Hematopoietic multipotent progenitor cell treated with erythropoietin and hydrocortisone succinate and interleukin-3 and kit ligand, for 4 days (in vitro differentiated cells): ENCODE measurements at regions not wholly inside any gene's neighbourhood (a gene's known extent, or its start where the extent isn't known, plus 50 kb on each side); places are given as distances from the start of the nearest gene placed in this dataset.

Experiments used
- DNase-seq: peaks from one replicate; pipeline ENCODE4 v3.0.0-alpha.2; 2015

DNA sequence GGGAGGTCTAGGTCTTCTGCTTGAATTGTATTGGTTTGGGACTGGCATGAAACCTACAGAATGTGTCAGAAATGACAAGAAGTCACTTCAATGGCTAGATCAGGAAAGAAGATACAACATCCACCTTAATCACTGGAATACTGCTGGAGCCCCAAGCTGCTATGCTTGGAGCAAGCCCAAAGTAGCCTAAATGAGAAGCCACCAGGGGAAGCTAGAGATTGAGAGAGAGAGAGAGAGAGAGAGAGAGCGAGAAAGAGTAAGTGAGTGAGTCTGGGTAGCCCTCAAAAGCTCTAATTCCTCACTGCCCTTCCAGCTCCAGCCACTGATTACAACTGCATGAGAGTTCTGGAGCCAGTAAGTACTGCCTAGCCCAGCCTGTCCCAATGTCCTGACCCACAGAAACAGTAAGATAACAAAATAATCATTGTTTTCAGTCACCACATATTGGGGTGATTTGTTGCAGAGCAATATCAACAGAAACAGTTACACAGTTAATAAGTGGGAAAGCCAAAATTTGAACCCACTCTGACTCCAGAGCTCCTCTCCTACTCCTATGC is 529.2 kb upstream of the GOLIM4 start:
- no peak for DNase-seq

DNA sequence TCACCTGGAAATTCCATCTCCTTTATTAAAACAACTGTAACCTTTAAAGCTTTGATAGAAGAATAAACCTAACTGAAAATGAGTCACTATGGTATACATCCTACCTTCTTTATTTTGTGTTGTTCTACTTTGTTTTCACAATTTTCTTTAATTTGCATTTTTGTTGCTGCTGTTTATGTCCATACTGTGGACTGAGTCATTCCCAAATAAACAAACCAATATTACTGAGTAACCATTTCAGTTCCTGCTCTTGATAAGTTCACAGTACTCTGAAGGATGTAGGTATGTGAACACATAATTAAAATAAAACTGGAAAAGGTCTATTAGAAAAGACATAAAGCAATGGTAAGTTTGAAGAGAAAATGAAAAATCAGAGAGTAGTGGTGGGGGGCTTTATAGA is 528.5 kb upstream of the GOLIM4 start:
- no peak for DNase-seq

- no peak for DNase-seq
These were observed 527.1 kb upstream of the GOLIM4 start for GRCh38 chr3:168622795-168623194.

- peak; percentile 69 for DNase-seq
These were observed 525.1 kb upstream of the GOLIM4 start for GRCh38 chr3:168620854-168621253.

DNA sequence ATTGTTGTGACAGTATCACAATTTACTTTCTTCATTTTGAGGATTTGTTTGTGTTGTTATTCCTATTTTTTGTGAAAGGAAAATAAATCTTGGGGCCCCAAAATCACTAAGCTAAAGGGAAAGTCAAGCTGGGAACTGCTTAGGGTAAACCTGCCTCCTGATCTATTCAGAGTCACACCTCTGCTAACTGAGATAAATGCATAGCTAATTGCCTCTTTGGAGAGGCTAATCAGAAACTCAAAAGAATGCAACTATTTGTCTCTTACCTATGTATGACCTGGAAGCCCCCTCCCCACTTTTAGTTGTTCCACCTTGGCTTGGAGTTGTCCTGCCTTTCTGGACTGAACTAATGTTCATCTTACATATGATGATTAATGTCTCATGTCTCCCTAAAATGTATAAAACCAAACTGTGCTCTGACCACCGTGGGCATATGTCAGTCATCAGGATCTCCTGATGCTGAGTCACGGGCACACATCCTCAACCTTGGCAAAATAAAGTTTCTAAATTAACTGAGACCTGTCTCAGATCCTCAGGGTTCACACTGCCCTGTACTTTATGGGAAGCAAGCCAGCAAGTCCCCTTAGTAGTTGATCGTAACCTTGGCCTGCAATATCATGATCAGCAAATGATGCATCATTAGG is 523.2 kb upstream of the GOLIM4 start:
- DNase-seq: no peak

- DNase-seq: no peak
These were observed 521.9 kb upstream of the GOLIM4 start for GRCh38 chr3:168617658-168618057.

GRCh38 chr3:168616915-168617314 is 521.2 kb upstream of the GOLIM4 start:
- no peak for DNase-seq

DNA sequence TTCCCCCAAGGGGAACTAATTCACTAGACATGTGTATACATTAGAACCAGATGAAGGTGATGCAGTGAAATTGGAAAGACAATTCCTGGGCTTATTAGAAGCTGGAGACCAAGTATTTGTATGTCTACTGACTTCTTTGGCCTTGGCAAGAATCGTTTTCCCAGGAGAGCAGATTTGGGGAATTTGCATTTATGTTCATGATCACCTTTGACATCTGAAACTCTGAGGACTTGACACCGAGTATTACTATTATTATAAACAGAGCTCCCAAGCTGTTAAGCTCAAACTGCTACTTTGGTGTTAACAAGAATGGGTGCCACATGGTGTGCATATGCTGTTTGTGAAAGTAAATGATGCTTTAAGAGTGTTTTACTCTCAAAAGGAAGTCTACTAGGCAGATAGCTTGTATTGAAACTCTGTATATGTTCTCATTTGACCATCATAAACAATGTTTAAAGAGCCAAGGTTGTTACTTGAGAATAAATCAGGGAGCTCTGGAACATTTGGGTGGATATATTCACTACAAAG is 519.8 kb upstream of the GOLIM4 start:
- no peak for DNase-seq

GRCh38 chr3:168613151-168613550 is 517.4 kb upstream of the GOLIM4 start:
- peak; percentile 69 for DNase-seq

- DNase-seq: peak; percentile 52
These were observed 516.9 kb upstream of the GOLIM4 start for GRCh38 chr3:168612671-168613070.

- DNase-seq: peak; percentile 50
These were observed 516.1 kb upstream of the GOLIM4 start for GRCh38 chr3:168611826-168612225.

GRCh38 chr3:168608926-168609325 is 513.2 kb upstream of the GOLIM4 start:
- DNase-seq: no peak

GRCh38 chr3:168604767-168605166 is 509.0 kb upstream of the GOLIM4 start:
- DNase-seq: no peak

GRCh38 chr3:168598250-168598649 is 502.5 kb upstream of the GOLIM4 start:
- DNase-seq: no peak

DNA sequence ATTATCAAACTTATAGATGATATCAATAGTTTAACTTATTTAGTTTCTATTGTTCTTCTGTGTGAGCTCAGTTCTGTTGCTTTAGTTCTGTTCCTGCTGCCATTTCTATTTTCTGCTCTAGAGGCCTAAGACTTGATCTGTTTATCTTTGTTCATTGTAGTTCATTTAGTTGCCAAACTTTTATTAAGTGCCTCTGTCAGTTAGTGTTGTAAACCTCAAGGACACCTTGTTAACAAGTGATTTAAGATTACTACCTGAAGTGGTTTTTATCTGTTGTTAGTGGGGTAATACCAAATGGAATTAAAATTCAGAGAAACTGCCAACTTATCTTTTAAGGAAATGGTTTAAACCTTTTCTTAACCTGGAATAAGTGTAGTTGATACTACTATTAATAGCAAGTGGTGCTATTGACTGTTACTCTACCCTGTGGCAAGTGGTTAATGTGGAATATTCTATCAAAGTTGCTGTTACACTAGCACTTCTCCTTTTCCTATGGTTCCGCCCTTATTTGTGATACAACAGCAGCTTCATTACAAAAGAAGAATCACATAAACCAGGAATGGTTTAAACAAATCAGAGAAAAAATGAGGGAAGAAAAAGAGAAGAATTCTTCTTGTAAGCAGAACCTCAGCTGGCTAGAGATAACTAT is 500.6 kb upstream of the GOLIM4 start:
- peak; percentile 64 for DNase-seq

- no peak for DNase-seq
These were observed 495.9 kb upstream of the GOLIM4 start for GRCh38 chr3:168591587-168591986.

- DNase-seq: no peak
These were observed 493.7 kb upstream of the GOLIM4 start for GRCh38 chr3:168589376-168589775.

- DNase-seq: no peak
These were observed 489.8 kb upstream of the GOLIM4 start for GRCh38 chr3:168585544-168585943.

DNA sequence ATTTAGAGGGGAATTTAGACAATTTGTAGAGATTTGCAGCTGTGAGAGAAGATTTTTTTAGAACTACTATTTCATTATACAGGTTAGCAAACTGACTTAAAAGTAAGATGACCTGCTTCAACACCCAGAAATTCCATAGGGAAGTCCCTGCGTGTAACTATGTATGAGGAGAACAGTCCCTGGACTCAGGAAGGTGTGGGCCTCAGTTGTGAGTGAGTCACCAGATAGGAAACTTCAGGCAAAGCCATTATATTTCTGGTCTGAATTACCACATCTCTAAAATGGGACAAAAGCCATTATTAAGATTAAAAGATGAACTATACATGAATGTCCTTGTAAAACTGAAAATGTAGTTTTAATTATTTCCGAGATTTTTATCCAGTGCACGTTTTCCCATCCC is 488.3 kb upstream of the GOLIM4 start:
- DNase-seq: no peak

DNA sequence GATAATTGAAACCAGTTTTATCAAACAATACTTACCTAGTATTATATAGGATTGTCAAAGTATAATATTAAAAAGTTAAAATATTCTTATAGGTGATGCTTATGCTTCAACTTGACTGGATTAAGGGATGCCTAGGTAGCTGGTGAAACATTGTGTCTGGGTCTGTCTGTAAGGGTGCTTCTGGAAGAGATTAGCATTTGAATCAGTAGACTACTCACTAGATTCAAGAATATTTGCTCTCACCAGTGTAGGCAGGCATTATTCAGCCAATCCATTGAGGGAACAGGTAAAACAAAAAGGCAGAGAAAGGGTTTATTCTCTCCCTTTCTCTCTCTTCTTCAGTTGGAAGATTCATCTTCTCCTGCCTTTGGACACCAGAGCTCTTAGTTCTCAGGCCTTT is 486.8 kb upstream of the GOLIM4 start:
- no peak for DNase-seq

DNA sequence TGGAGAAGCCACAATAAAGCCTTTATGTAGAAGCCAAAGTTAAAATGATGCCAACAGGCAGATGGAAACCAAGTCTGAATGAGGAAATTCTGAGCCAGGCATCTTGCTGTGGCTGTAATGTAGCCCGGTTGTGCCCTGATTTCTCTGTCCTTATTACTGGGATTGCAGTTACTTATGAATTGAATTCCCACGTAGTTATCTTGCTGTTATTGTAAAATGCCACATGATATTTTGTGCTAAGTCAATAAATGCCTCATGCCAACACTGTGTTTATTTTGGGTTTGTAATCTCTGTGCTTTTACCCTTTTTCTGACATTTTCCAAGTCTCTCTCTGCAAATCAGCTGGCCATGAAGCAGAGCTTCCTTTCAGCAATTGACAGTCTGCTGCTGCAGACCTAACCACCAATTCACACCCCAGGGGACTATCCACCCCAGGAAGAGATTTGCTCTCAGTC is 486.1 kb upstream of the GOLIM4 start:
- DNase-seq: no peak

GRCh38 chr3:168579010-168579409 is 483.3 kb upstream of the GOLIM4 start:
- no peak for DNase-seq

- DNase-seq: no peak
These were observed 480.0 kb upstream of the GOLIM4 start for GRCh38 chr3:168575750-168576149.

GRCh38 chr3:168574455-168575158 is 478.9 kb upstream of the GOLIM4 start:
- DNase-seq: no peak
